Activated T-cell treated with anti-CD3 and anti-CD28 coated beads, Interleukin-2, amount 50 U/mL, for 24 hours (primary cell): ENCODE measurements at regions not wholly inside any gene's neighbourhood (a gene's known extent, or its start where the extent isn't known, plus 50 kb on each side); places are given as distances from the start of the nearest gene placed in this dataset.

ENCODE experiments used
- DNase-seq: peaks from one replicate; pipeline ENCODE4 v3.0.0-alpha.2; 2020
- H3K27ac Mint-ChIP-seq: 2 replicates; pipeline ENCODE4 v1.8.0; 2020; ENCODE audit warnings: mild to moderate bottlenecking, mixed read lengths
- H3K27me3 Mint-ChIP-seq: 2 replicates; pipeline ENCODE4 v1.8.0; 2020; ENCODE audit warnings: mixed read lengths
- H3K36me3 Mint-ChIP-seq: 2 replicates; pipeline ENCODE4 v1.8.0; 2020; ENCODE audit warnings: low read depth, mixed read lengths
- H3K4me1 Mint-ChIP-seq: 2 replicates; pipeline ENCODE4 v1.8.0; 2020; ENCODE audit warnings: low read depth, mixed read lengths
- H3K4me3 Mint-ChIP-seq: 2 replicates; pipeline ENCODE4 v1.8.0; 2020; ENCODE audit warnings: mild to moderate bottlenecking, moderate library complexity, mixed read lengths
- H3K9me3 Mint-ChIP-seq: 2 replicates; pipeline ENCODE4 v1.8.0; 2020; ENCODE audit warnings: mixed read lengths

DNA sequence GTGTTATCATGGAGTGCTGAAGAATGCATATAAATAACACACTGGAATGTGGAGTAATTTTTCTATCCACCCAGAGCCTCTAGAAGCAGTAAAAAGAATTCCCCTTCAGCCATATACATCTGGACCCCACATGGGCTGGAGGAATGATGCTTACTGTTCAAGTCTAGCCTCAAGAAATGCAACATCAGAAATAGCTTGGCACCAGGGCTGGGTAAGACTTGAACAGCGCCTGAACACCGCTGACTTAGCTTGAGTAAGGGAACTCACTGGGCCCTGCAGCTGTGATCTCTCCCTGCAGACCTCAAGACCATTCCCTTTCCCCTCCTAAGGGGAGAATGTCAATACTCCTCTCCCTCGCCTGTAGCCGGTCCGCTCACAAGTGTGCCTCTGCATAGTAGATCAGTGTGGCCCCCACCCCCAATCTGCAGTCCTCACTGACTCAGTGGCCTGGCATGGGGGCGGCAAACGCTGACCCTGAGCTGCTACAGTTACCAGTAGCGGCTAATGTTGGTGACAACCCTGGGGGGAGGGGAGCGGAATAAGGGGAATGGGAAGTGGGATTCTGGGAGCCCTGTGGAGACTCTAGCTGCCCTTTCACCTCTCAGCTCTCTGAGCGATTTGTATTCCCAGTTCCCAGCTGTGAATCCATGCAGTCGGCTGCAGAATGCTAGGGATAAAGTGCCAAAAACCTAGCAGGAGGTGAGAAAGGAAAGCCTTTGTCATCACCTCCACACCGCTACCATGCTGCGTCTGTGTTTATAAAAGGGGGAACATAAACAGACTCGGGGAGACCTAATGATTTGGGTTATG lies 483.9 kb downstream of the DISC1 start:
- H3K27me3 Mint-ChIP-seq, result peaks cover 23% of the 10 kb centered on the region
- no peaks in the 10 kb centered on the region for H3K9me3 Mint-ChIP-seq
- DNase-seq, result no peak
- H3K4me1 Mint-ChIP-seq, result no peaks in the 10 kb centered on the region
- H3K4me3 Mint-ChIP-seq, result no peak overlapping the region
- H3K36me3 Mint-ChIP-seq, result no peaks in the 10 kb centered on the region
- no peak overlapping the region for H3K27ac Mint-ChIP-seq

- H3K4me3 Mint-ChIP-seq, result no peak overlapping the region
- no peak for DNase-seq
- H3K4me1 Mint-ChIP-seq, result no peaks in the 10 kb centered on the region
- no peak overlapping the region for H3K27ac Mint-ChIP-seq
- peaks cover 23% of the 10 kb centered on the region for H3K27me3 Mint-ChIP-seq
- no peaks in the 10 kb centered on the region for H3K36me3 Mint-ChIP-seq
- H3K9me3 Mint-ChIP-seq, result no peaks in the 10 kb centered on the region
Measured at GRCh38 chr1:232109391-232109790, 482.8 kb downstream of the DISC1 start.

DNA sequence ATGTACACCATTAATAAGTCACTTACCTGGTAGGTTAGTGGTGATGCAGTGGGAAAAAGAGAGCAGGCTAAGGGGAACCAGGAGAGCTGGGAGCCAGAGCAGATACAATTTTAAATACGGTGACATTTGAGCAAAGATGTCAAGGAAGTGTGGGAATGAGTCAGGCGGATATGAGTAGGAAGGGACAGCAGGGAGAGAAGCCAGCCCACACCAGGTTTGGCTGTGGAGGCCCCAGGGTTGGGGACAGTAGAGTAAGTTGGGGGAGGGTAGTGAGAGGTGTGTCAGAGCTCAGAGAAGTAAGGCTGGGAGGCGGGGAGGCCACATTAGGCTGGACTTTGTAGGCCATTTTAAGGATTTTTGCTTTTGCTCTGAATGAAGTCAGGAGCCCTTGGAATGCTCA lies 482.0 kb downstream of the DISC1 start:
- H3K27me3 Mint-ChIP-seq, result peaks cover 23% of the 10 kb centered on the region
- no peak overlapping the region for H3K27ac Mint-ChIP-seq
- no peaks in the 10 kb centered on the region for H3K36me3 Mint-ChIP-seq
- no peak overlapping the region for H3K4me3 Mint-ChIP-seq
- no peaks in the 10 kb centered on the region for H3K4me1 Mint-ChIP-seq
- DNase-seq, result no peak
- no peaks in the 10 kb centered on the region for H3K9me3 Mint-ChIP-seq

- DNase-seq, result no peak
- Mint-ChIP-seq H3K36me3 (no peaks in the 10 kb centered on the region), H3K4me1 (no peaks in the 10 kb centered on the region), H3K4me3 (no peak overlapping the region), H3K9me3 (no peaks in the 10 kb centered on the region), H3K27me3 (peaks cover 20% of the 10 kb centered on the region), H3K27ac (no peak overlapping the region)
Measured at GRCh38 chr1:232106415-232106814, 479.8 kb downstream of the DISC1 start.

- H3K4me1 Mint-ChIP-seq, result no peaks in the 10 kb centered on the region
- no peak for DNase-seq
- H3K4me3 Mint-ChIP-seq, result no peak overlapping the region
- H3K9me3 Mint-ChIP-seq, result no peaks in the 10 kb centered on the region
- no peaks in the 10 kb centered on the region for H3K36me3 Mint-ChIP-seq
- H3K27me3 Mint-ChIP-seq, result peaks cover 12% of the 10 kb centered on the region
- no peak overlapping the region for H3K27ac Mint-ChIP-seq
Measured at GRCh38 chr1:232105561-232105960, 479.0 kb downstream of the DISC1 start.

DNA sequence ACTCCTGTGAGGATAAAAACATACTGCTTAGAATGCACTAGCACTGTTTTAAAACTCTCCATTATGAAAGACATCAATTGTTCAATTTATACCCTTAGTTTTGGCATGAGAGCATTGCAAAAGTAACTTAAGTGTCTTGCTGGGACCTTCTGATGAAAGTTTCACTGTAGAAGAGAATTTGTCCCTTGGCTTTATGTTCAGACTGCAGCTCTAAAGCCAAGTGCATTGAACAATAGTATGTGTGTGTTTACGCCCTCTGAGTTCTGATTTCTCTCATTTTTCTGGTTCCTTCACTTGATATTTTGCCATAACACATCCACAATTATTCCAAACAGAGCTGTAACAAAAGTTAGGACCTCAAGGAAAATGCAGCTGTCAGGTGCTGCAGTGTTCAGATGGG lies 474.6 kb downstream of the DISC1 start:
- no peaks in the 10 kb centered on the region for H3K36me3 Mint-ChIP-seq
- DNase-seq, result no peak
- H3K9me3 Mint-ChIP-seq, result peaks cover 6% of the 10 kb centered on the region
- H3K27ac Mint-ChIP-seq, result no peak overlapping the region
- no peak overlapping the region for H3K4me3 Mint-ChIP-seq
- H3K4me1 Mint-ChIP-seq, result no peaks in the 10 kb centered on the region
- H3K27me3 Mint-ChIP-seq, result peaks cover 17% of the 10 kb centered on the region

- no peak for DNase-seq
- Mint-ChIP-seq H3K27me3 (peaks cover 17% of the 10 kb centered on the region), H3K36me3 (no peaks in the 10 kb centered on the region), H3K4me1 (no peaks in the 10 kb centered on the region), H3K27ac (no peak overlapping the region), H3K9me3 (peaks cover 6% of the 10 kb centered on the region), H3K4me3 (no peak overlapping the region)
Measured at GRCh38 chr1:232096751-232097150, 470.2 kb downstream of the DISC1 start.
